HepG2 (cell line): ENCODE measurements at regions not wholly inside any gene's neighbourhood (a gene's known extent, or its start where the extent isn't known, plus 50 kb on each side); places are given as distances from the start of the nearest gene placed in this dataset.

Experiments
- ATAC-seq: fragments of 200-7000 bp; cut with Tn5 transposase; 3 replicates; pipeline ENCODE4 v1.9.1; 2020; ENCODE audit warnings: mild to moderate bottlenecking, moderate library complexity
- BruUV-seq: library from RNA; stranded (reverse); fragments of 400-500 nt; replicated peaks from 2 replicates; lab custom pipeline; 2021; lab: Mats Ljungman, UMichigan
- CTCF ChIA-PET: fragments of 300-600 bp; formaldehyde crosslinking; extraction: SDS; loops from one replicate; lab custom pipeline; 2021; ENCODE audit warnings: low total read pairs, inconsistent platforms, low intra/inter-chr PET ratio; lab: Yijun Ruan, JAX
- POLR2A ChIA-PET: fragments of 350-600 bp; sonication (Branson Sonifier 250); formaldehyde crosslinking; loops from one replicate; lab custom pipeline; 2020; ENCODE audit warnings: antibody characterized with exemption, inconsistent platforms; lab: Yijun Ruan, JAX
- DNase-seq: peaks from one replicate; pipeline ENCODE4 v3.0.0-alpha.2; 2015; ENCODE audit warnings: low spot score
- FAIRE-seq: peaks from 3 replicates; lab custom pipeline; 2011; peaks lifted over from hg19 to GRCh38; lab: Jason Lieb, UNC
- H2AFZ ChIP-seq: one replicate; pipeline ENCODE4 v1.6.1; 2011; ENCODE audit warnings: low read length, inconsistent platforms
- H3K27ac ChIP-seq: fragments of 300-600 bp; 3 replicates; pipeline ENCODE4 v1.8.0; 2011; ENCODE audit warnings: mixed run types, mild to moderate bottlenecking, mixed read lengths, low read length, inconsistent platforms; ENCODE audit not compliant: insufficient read depth; ENCODE audit errors: extremely low read length
- H3K27me3 ChIP-seq, 2 experiments: fragments of 200-600 bp in 1 of 2; 2 replicates in 1 of 2; 3 replicates in 1 of 2; pipeline versions ENCODE4 v1.6.0 to v1.8.0; 2011; ENCODE audit warnings: low read length in 2 of 2, mild to moderate bottlenecking in 2 of 2, moderate library complexity in 2 of 2, inconsistent platforms in 1 of 2; ENCODE audit not compliant: insufficient read depth in 2 of 2, control insufficient read depth in 1 of 2
- H3K36me3 ChIP-seq, 2 experiments: fragments of 200-600 bp in 1 of 2; replicated peaks in 1 of 2; 2 replicates in 1 of 2; 3 replicates in 1 of 2; pipeline versions ENCODE4 v1.5.1 to v1.8.0; 2011; ENCODE audit warnings: low read length in 2 of 2, inconsistent platforms in 1 of 2; ENCODE audit not compliant: insufficient read depth in 2 of 2, control insufficient read depth in 1 of 2
- H3K4me1 ChIP-seq: 2 replicates; pipeline ENCODE4 v1.5.1; 2012; ENCODE audit warnings: low read length, inconsistent platforms; ENCODE audit not compliant: insufficient read depth
- H3K4me2 ChIP-seq: 2 replicates; pipeline ENCODE4 v1.6.0; 2011; ENCODE audit warnings: low read depth, low read length, inconsistent platforms
- H3K4me3 ChIP-seq, 3 experiments: fragments of 200-600 bp in 1 of 3; sonication (generic), shearing (Covaris generic) in 1 of 3; replicated peaks in 1 of 3; 2 replicates each; pipeline ENCODE4 v1.5.1; 2011 to 2016; ENCODE audit warnings: low read length in 3 of 3, inconsistent platforms in 2 of 3, low read depth in 2 of 3, mild to moderate bottlenecking in 2 of 3, control low read depth in 1 of 3, mixed read lengths in 1 of 3; ENCODE audit not compliant: insufficient read depth in 1 of 3
- H3K79me2 ChIP-seq: one replicate; pipeline ENCODE4 v1.6.1; 2011; ENCODE audit warnings: low read length, inconsistent platforms; ENCODE audit not compliant: insufficient read depth
- H3K9ac ChIP-seq: 2 replicates; pipeline ENCODE4 v1.6.0; 2011; ENCODE audit warnings: mild to moderate bottlenecking, low read depth, low read length, inconsistent platforms; ENCODE audit not compliant: insufficient read depth
- H3K9me3 ChIP-seq: 2 replicates; pipeline ENCODE4 v1.5.1; 2012; ENCODE audit warnings: mild to moderate bottlenecking, low read length
- H4K20me1 ChIP-seq: 2 replicates; pipeline ENCODE4 v1.6.0; 2011; ENCODE audit warnings: inconsistent platforms, mild to moderate bottlenecking, low read length, moderate library complexity; ENCODE audit not compliant: insufficient read depth
- FOXA1 ChIP-seq, 2 experiments: fragments of 450-650 bp in 1 of 2; sonication (generic) in 1 of 2; formaldehyde crosslinking in 1 of 2; IDR thresholded peaks; 2 replicates each; pipeline versions ENCODE4 v1.4.0 to v1.6.1; 2016 to 2020; ENCODE audit warnings: missing genetic modification reagents in 1 of 2
- FOXJ3 ChIP-seq: sonication (generic); formaldehyde crosslinking; IDR thresholded peaks from 2 replicates; pipeline ENCODE4 v1.4.0; 2020; ENCODE audit warnings: missing genetic modification reagents, mild to moderate bottlenecking, borderline replicate concordance
- FOXP1 ChIP-seq, 2 experiments: fragments of 450-650 bp in 1 of 2; IDR thresholded peaks; 2 replicates each; pipeline ENCODE4 v1.6.1; 2017 to 2018; ENCODE audit warnings: antibody characterized with exemption in 1 of 2
- GATAD1 ChIP-seq: IDR thresholded peaks from 2 replicates; pipeline ENCODE4 v1.6.1; 2016; ENCODE audit warnings: missing genetic modification reagents, missing compliant biosample characterization
- HIVEP1 ChIP-seq: sonication (generic); formaldehyde crosslinking; IDR thresholded peaks from 2 replicates; pipeline ENCODE4 v1.4.0; 2020; ENCODE audit warnings: mild to moderate bottlenecking, missing genetic modification reagents
- HNF4A ChIP-seq: sonication (generic); formaldehyde crosslinking; IDR thresholded peaks from 2 replicates; pipeline ENCODE4 v1.4.0; 2020; ENCODE audit warnings: missing genetic modification reagents
- HNRNPK ChIP-seq: fragments of 200-400 bp; formaldehyde crosslinking; IDR thresholded peaks from 2 replicates; pipeline ENCODE4 v1.6.1; 2018; ENCODE audit warnings: low read length, low read depth, moderate library complexity, mild to moderate bottlenecking; ENCODE audit not compliant: poor library complexity, severe bottlenecking
- HOXA5 ChIP-seq: sonication (generic); formaldehyde crosslinking; IDR thresholded peaks from 2 replicates; pipeline ENCODE4 v1.4.0; 2020; ENCODE audit warnings: missing genetic modification reagents
- KLF16 ChIP-seq, 2 experiments: sonication (generic) in 1 of 2; formaldehyde crosslinking in 1 of 2; IDR thresholded peaks; 2 replicates each; pipeline versions ENCODE4 v1.6.1 to v1.8.0; 2016 to 2023; ENCODE audit warnings: missing genetic modification reagents in 2 of 2, missing compliant biosample characterization in 1 of 2
- LCORL ChIP-seq, 2 experiments: fragments of 450-650 bp in 1 of 2; sonication (generic) in 1 of 2; formaldehyde crosslinking in 1 of 2; IDR thresholded peaks; 2 replicates each; pipeline versions ENCODE4 v1.5.0 to v1.6.1; 2017 to 2020; ENCODE audit warnings: antibody characterized with exemption in 1 of 2, missing genetic modification reagents in 1 of 2
- MED1 ChIP-seq: sonication (generic); formaldehyde crosslinking; IDR thresholded peaks from 2 replicates; pipeline ENCODE4 v1.4.0; 2020; ENCODE audit warnings: missing genetic modification reagents
- NFYC ChIP-seq: IDR thresholded peaks from 2 replicates; pipeline ENCODE4 v1.6.1; 2016; ENCODE audit warnings: missing genetic modification reagents, missing compliant biosample characterization
- PCBP2 ChIP-seq: fragments of 200-400 bp; formaldehyde crosslinking; optimal IDR thresholded peaks from 2 replicates; pipeline ENCODE3; 2018; ENCODE audit warnings: low read length, low read depth; ENCODE audit not compliant: poor library complexity, severe bottlenecking
- RAD21 ChIP-seq: fragments of 450-650 bp; formaldehyde crosslinking; IDR thresholded peaks from 2 replicates; pipeline ENCODE4 v1.5.0; 2020; ENCODE audit warnings: mild to moderate bottlenecking
- RBM39 ChIP-seq: fragments of 200-400 bp; formaldehyde crosslinking; IDR thresholded peaks from one replicate; pipeline ENCODE4 v1.6.1; 2018; ENCODE audit warnings: antibody characterized with exemption, mild to moderate bottlenecking, low read depth, low read length; ENCODE audit not compliant: poor library complexity, severe bottlenecking
- STAG1 ChIP-seq: sonication (generic); formaldehyde crosslinking; IDR thresholded peaks from 2 replicates; pipeline ENCODE4 v1.4.0; 2020; ENCODE audit warnings: missing genetic modification reagents
- ZNF614 ChIP-seq: IDR thresholded peaks from 2 replicates; pipeline ENCODE4 v1.6.1; 2018; ENCODE audit warnings: missing biosample characterization, missing genetic modification reagents, inconsistent platforms, borderline replicate concordance
- WGBS: methylation state at CpG from one replicate; pipeline ENCODE4 v1.1.6; 2017; ENCODE audit warnings: low lambda C conversion rate; 5-methylcytosine and 5-hydroxymethylcytosine counted together
- in situ Hi-C: cut with HindIII; loops from 2 replicates; pipeline ENCODE4 v1.10.0; 2017; ENCODE audit warnings: low pct_unique_long_range_greater_than_20kb; ENCODE audit not compliant: extremely low pct_ligation_motif_present
- intact Hi-C: fragments of 100-400 bp; cut with micrococcal nuclease; formaldehyde crosslinking; loops from one replicate; pipeline ENCODE4 v1.10.0; 2022; ENCODE audit not compliant: unreplicated experiment
- TF ChIP-seq, protein P1 (sequence below): sonication (generic); formaldehyde crosslinking; IDR thresholded peaks from 2 replicates; pipeline ENCODE4 v1.4.0; 2020; ENCODE audit warnings: missing genetic modification reagents
- TF ChIP-seq, protein P2 (sequence below): sonication (generic); formaldehyde crosslinking; IDR thresholded peaks from 2 replicates; pipeline ENCODE4 v1.5.0; 2020; ENCODE audit warnings: mild to moderate bottlenecking, missing genetic modification reagents, moderate library complexity
- TF ChIP-seq, protein P3 (sequence below): sonication (generic); formaldehyde crosslinking; IDR thresholded peaks from 2 replicates; pipeline ENCODE4 v1.4.0; 2020; ENCODE audit warnings: mild to moderate bottlenecking, low read depth, missing genetic modification reagents

GRCh38 chr7:131040467-131040932 is 287.2 kb upstream of the MKLN1 start:
- ChIA-PET CTCF (interaction anchor here (0.9 to 2.1 kb wide), 3 partner anchors 58 to 165 kb away, joined by 6 to 15 read pairs (median 9); no protein-coding TSS in a partner anchor), POLR2A (no interaction called here)
- H3K79me2 ChIP-seq = peaks cover 32% of the 10 kb centered on the region
- 22% methylated on average over 6 of the region's 6 CpGs for WGBS
- FAIRE-seq (peak; percentile 28), DNase-seq (peak; percentile 57), ATAC-seq (peak; percentile 75)
- peak overlapping the region; percentile 5 for H3K4me2 ChIP-seq
- H3K4me1 ChIP-seq = peaks cover 15% of the 10 kb centered on the region
- no peak overlapping the region for H3K4me3 ChIP-seq
- H3K27me3 ChIP-seq = no peaks in the 10 kb centered on the region
- no peak overlapping the region for H3K9ac ChIP-seq
- BruUV-seq = no TSS peak
- H3K27ac ChIP-seq = no peak overlapping the region
- peaks cover 2 to 3% of the 10 kb centered on the region in 2 experiments; a peak in 1 of 5 replicates for H3K36me3 ChIP-seq
- intact Hi-C loops = loop anchor here (1.0 to 2.0 kb wide), 3 partner anchors 58 to 166 kb away; no protein-coding TSS in a partner anchor
- no peak overlapping the region for H2AFZ ChIP-seq
- H4K20me1 ChIP-seq = peaks cover 16% of the 10 kb centered on the region
- in situ Hi-C loops = loop anchor here (10.0 kb wide), 1 partner anchor 146 kb away; no protein-coding TSS in a partner anchor
- no peaks in the 10 kb centered on the region for H3K9me3 ChIP-seq
- TF ChIP-seq ZNF614 = 0 out of 2 replicates have a peak, but pooled peaks have one; percentile 31
- TF ChIP-seq FOXA1 (IDR thresholded peaks at IDR 0.05) = no peak
- peak; percentile 57; the same call in 1 of the 2 replicates for TF ChIP-seq FOXA1 (CRISPR knock-in tag; IDR thresholded peaks at IDR 0.05)
- TF ChIP-seq, protein P1, sequence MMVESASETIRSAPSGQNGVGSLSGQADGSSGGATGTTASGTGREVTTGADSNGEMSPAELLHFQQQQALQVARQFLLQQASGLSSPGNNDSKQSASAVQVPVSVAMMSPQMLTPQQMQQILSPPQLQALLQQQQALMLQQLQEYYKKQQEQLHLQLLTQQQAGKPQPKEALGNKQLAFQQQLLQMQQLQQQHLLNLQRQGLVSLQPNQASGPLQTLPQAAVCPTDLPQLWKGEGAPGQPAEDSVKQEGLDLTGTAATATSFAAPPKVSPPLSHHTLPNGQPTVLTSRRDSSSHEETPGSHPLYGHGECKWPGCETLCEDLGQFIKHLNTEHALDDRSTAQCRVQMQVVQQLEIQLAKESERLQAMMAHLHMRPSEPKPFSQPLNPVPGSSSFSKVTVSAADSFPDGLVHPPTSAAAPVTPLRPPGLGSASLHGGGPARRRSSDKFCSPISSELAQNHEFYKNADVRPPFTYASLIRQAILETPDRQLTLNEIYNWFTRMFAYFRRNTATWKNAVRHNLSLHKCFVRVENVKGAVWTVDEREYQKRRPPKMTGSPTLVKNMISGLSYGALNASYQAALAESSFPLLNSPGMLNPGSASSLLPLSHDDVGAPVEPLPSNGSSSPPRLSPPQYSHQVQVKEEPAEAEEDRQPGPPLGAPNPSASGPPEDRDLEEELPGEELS (CRISPR knock-in tag) = peak; percentile 43; the same call in 1 of the 2 replicates
- no peak for TF ChIP-seq HNRNPK
- peak; percentile 53 for TF ChIP-seq HNF4A
- TF ChIP-seq, protein P2, sequence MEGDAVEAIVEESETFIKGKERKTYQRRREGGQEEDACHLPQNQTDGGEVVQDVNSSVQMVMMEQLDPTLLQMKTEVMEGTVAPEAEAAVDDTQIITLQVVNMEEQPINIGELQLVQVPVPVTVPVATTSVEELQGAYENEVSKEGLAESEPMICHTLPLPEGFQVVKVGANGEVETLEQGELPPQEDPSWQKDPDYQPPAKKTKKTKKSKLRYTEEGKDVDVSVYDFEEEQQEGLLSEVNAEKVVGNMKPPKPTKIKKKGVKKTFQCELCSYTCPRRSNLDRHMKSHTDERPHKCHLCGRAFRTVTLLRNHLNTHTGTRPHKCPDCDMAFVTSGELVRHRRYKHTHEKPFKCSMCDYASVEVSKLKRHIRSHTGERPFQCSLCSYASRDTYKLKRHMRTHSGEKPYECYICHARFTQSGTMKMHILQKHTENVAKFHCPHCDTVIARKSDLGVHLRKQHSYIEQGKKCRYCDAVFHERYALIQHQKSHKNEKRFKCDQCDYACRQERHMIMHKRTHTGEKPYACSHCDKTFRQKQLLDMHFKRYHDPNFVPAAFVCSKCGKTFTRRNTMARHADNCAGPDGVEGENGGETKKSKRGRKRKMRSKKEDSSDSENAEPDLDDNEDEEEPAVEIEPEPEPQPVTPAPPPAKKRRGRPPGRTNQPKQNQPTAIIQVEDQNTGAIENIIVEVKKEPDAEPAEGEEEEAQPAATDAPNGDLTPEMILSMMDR (CRISPR knock-in tag) = peak; percentile 82
- TF ChIP-seq FOXJ3 (CRISPR knock-in tag) = peak; percentile 70; the same call in 1 of the 2 replicates
- TF ChIP-seq MED1 = peak; percentile 30; the same call in 1 of the 2 replicates
- no peak for TF ChIP-seq LCORL (IDR thresholded peaks at IDR 0.05)
- TF ChIP-seq LCORL (CRISPR knock-in tag; IDR thresholded peaks at IDR 0.05) = peak; percentile 34; the same call in 1 of the 2 replicates
- no peak for TF ChIP-seq NFYC (CRISPR knock-in tag)
- no peak for TF ChIP-seq RBM39
- TF ChIP-seq GATAD1 (CRISPR knock-in tag) = 0 out of 2 replicates have a peak, but pooled peaks have one; percentile 21
- 0 out of 2 replicates have a peak, but pooled peaks have one; percentile 48 for TF ChIP-seq HOXA5 (CRISPR knock-in tag)
- TF ChIP-seq STAG1 (CRISPR knock-in tag) = peak; percentile 82
- TF ChIP-seq PCBP2 = no peak
- no peak for TF ChIP-seq FOXP1 (IDR thresholded peaks at IDR 0.05)
- TF ChIP-seq FOXP1 (CRISPR knock-in tag; IDR thresholded peaks at IDR 0.05) = 0 out of 2 replicates have a peak, but pooled peaks have one; percentile 29
- TF ChIP-seq KLF16 (CRISPR knock-in tag; IDR thresholded peaks at IDR 0.05) = no peak; a peak in 1 of 4 replicates
- peak; percentile 65 for TF ChIP-seq RAD21 (CRISPR knock-in tag)
- TF ChIP-seq, protein P3, sequence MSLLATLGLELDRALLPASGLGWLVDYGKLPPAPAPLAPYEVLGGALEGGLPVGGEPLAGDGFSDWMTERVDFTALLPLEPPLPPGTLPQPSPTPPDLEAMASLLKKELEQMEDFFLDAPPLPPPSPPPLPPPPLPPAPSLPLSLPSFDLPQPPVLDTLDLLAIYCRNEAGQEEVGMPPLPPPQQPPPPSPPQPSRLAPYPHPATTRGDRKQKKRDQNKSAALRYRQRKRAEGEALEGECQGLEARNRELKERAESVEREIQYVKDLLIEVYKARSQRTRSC (CRISPR knock-in tag) = no peak
- no peak for TF ChIP-seq HIVEP1 (CRISPR knock-in tag)
